Mesodermal cell (in vitro differentiated cells): ENCODE measurements at regions not wholly inside any gene's neighbourhood (a gene's known extent, or its start where the extent isn't known, plus 50 kb on each side); places are given as distances from the start of the nearest gene placed in this dataset.
"Not testable (repeated sequence)": the region's sequence is repeated elsewhere in the genome, so short reads cannot be mapped to it uniquely, and the experiment has no call there.

Experiments used
- H3K27ac ChIP-seq: 2 replicates; pipeline ENCODE4 v1.7.0; 2013; ENCODE audit warnings: mild to moderate bottlenecking, low read depth, low read length, moderate library complexity; ENCODE audit not compliant: severe bottlenecking
- H3K36me3 ChIP-seq: 2 replicates; pipeline ENCODE4 v1.7.1; 2013; ENCODE audit warnings: mild to moderate bottlenecking, low read length, moderate library complexity; ENCODE audit not compliant: control insufficient read depth, insufficient read depth
- H3K4me1 ChIP-seq: one replicate; pipeline ENCODE4 v1.7.1; 2013; ENCODE audit warnings: mild to moderate bottlenecking, low read length; ENCODE audit not compliant: insufficient read depth, control insufficient read depth, poor library complexity, severe bottlenecking
- H3K4me3 ChIP-seq: 2 replicates; pipeline ENCODE4 v1.7.0; 2013; ENCODE audit warnings: low read length, control low read depth, mild to moderate bottlenecking; ENCODE audit not compliant: insufficient read depth, poor library complexity, severe bottlenecking; ENCODE audit errors: extremely low read depth
- H3K9me3 ChIP-seq: 2 replicates; pipeline ENCODE4 v1.7.1; 2013; ENCODE audit warnings: mild to moderate bottlenecking, low read length, moderate library complexity; ENCODE audit not compliant: control insufficient read depth
- WGBS, 2 experiments: methylation state at CpG; one replicate each; pipeline ENCODE4 v1.1.5; 2013; ENCODE audit warnings: missing lambda C conversion rate in 2 of 2; ENCODE audit not compliant: insufficient coverage in 2 of 2; 5-methylcytosine and 5-hydroxymethylcytosine counted together

GRCh38 chr22:47401976-47402770 lies 639.7 kb downstream of the TBC1D22A start:
- 79 to 80% methylated on average over 24 to 27 of the region's 29 CpGs for WGBS, 2 experiments

GRCh38 chr22:47401592-47401898 lies 639.1 kb downstream of the TBC1D22A start:
- Histone ChIP-seq H3K4me3 (no peak overlapping the region), H3K4me1 (no peaks in the 10 kb centered on the region), H3K36me3 (no peaks in the 10 kb centered on the region), H3K27ac (no peak overlapping the region), H3K9me3 (peaks cover 72% of the 10 kb centered on the region)
- WGBS, 2 experiments, result 81 to 95% methylated on average over 4 to 9 of the region's 12 CpGs

More at GRCh38 chr22:47401976-47402770, 639.7 kb downstream of the TBC1D22A start:
- peaks cover 71% of the 10 kb centered on the region for H3K9me3 ChIP-seq
- H3K4me1 ChIP-seq, result no peaks in the 10 kb centered on the region
- H3K36me3 ChIP-seq, result no peaks in the 10 kb centered on the region
- H3K4me3 ChIP-seq, result no peak overlapping the region
- H3K27ac ChIP-seq, result no peak overlapping the region

DNA sequence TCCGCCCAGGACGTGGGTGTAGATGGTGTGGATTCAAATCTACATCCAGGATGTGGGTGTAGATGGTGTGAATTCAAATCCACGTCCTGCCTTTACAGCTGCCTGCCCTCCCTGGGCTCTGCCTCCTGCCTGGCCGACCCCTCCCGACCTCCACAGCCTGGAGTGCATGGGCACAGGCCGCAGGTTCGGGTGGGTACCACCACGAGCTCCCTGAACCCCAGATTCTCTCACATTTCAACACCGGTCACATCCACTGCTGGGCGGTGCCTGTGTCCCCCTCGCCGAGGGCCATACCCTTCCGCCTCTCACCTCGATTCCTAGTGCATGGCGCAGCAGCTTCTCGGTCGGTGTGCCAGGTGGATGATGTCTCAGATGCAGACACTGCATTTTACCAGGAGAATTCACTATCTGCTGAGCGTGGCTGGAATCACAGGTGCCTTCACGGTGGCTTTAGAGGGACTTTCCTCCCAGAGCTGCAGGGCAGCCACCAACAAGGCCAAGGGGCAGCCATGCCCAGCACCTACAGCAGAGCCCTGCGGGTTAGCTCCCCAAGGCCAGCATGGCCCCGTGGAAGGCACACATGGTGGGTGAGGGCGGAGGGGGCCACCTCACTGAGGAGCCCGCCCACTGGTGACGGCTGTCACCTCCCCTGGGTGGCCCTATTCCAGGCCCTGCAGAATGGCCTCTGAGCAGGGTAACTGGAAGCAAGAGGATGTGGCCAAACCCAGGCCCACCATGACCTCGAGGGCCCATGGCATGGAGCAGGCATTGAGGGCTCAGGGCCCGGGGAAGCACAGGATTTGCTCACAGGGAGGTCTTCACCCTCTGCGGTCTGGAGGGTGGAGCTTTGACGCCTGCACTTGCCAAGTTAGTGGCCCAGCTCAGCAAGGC lies 638.5 kb downstream of the TBC1D22A start:
- Histone ChIP-seq H3K9me3 (peaks cover 72% of the 10 kb centered on the region), H3K27ac (no peak overlapping the region), H3K36me3 (no peaks in the 10 kb centered on the region), H3K4me3 (no peak overlapping the region), H3K4me1 (no peaks in the 10 kb centered on the region)
- 79 to 83% methylated on average over 21 of the region's 28 CpGs for WGBS, 2 experiments

DNA sequence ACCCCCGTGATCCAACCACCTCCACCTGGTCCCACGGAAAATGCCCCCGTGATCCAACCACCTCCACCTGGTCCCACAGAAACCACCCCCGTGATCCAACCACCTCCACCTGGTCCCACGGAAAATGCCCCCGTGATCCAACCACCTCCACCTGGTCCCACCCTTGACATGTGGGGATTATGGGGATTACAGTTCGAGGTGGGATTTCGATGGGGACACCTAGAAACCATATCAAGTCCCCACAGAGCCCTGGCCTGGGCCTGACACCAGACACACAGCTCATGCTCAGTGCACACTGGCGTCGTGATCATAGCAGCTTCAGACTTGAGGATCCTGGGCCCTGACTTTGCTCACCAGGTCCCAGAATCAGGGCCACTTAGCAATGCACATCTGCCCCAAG lies 637.7 kb downstream of the TBC1D22A start:
- 80 to 86% methylated on average over 4 to 5 of the region's 10 CpGs for WGBS, 2 experiments
- not testable (repeated sequence) for H3K27ac ChIP-seq, H3K4me3 ChIP-seq, H3K4me1 ChIP-seq, H3K36me3 ChIP-seq
- peaks cover 80% of the 10 kb centered on the region for H3K9me3 ChIP-seq

GRCh38 chr22:47398921-47399790 lies 636.7 kb downstream of the TBC1D22A start:
- Histone ChIP-seq H3K36me3 (no peaks in the 10 kb centered on the region), H3K4me1 (no peaks in the 10 kb centered on the region), H3K9me3 (peaks cover 81% of the 10 kb centered on the region), H3K4me3 (no peak overlapping the region), H3K27ac (no peak overlapping the region)
- WGBS, 2 experiments, result 75 to 76% methylated on average over 16 to 17 of the region's 21 CpGs

DNA sequence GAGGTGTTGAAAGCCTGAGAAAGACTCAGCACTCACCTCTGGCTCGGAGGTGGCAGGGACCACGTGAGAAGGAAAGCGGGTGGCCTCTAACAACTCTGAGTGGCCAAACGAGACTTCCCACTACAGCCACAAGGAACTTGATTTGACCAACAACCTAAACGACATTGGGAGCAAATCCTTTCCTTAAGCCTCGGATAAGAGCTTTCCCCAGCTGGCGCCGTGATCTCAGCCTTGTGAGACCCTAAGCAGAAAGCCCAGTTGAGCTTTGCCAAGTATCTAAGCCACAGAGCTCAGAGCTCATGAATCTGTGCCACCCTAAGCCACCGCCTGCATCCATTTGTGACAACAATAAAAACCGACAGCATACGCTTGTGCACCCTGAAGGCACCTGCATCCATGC lies 636.0 kb downstream of the TBC1D22A start:
- Histone ChIP-seq H3K4me3 (no peak overlapping the region), H3K4me1 (no peaks in the 10 kb centered on the region), H3K36me3 (no peaks in the 10 kb centered on the region), H3K9me3 (peaks cover 81% of the 10 kb centered on the region), H3K27ac (no peak overlapping the region)
- WGBS, 2 experiments, result 76 to 78% methylated on average over 6 to 11 of the region's 11 CpGs

GRCh38 chr22:47397673-47398072 lies 635.2 kb downstream of the TBC1D22A start:
- WGBS, 2 experiments, result 60 to 63% methylated on average over 9 of the region's 9 CpGs
- no peaks in the 10 kb centered on the region for H3K36me3 ChIP-seq
- peaks cover 88% of the 10 kb centered on the region for H3K9me3 ChIP-seq
- H3K4me3 ChIP-seq, result no peak overlapping the region
- H3K4me1 ChIP-seq, result no peaks in the 10 kb centered on the region
- H3K27ac ChIP-seq, result no peak overlapping the region

GRCh38 chr22:47396515-47396914 lies 634.1 kb downstream of the TBC1D22A start:
- Histone ChIP-seq H3K27ac (no peak overlapping the region), H3K4me1 (no peaks in the 10 kb centered on the region), H3K4me3 (no peak overlapping the region), H3K9me3 (peaks cover 90% of the 10 kb centered on the region), H3K36me3 (no peaks in the 10 kb centered on the region)
- 80 to 84% methylated on average over 12 of the region's 12 CpGs for WGBS, 2 experiments

GRCh38 chr22:47396105-47396504 lies 633.7 kb downstream of the TBC1D22A start:
- Histone ChIP-seq H3K27ac (no peak overlapping the region), H3K9me3 (peaks cover 90% of the 10 kb centered on the region), H3K36me3 (no peaks in the 10 kb centered on the region), H3K4me3 (no peak overlapping the region), H3K4me1 (no peaks in the 10 kb centered on the region)
- WGBS, 2 experiments, result 83 to 84% methylated on average over 12 of the region's 12 CpGs

GRCh38 chr22:47395481-47395880 lies 633.0 kb downstream of the TBC1D22A start:
- no peaks in the 10 kb centered on the region for H3K36me3 ChIP-seq
- no peak overlapping the region for H3K4me3 ChIP-seq
- H3K27ac ChIP-seq, result no peak overlapping the region
- no peaks in the 10 kb centered on the region for H3K4me1 ChIP-seq
- peaks cover 89% of the 10 kb centered on the region for H3K9me3 ChIP-seq
- 60 to 78% methylated on average over 4 to 5 of the region's 8 CpGs for WGBS, 2 experiments
